ENCODE measurements at regions not wholly inside any gene's neighbourhood (a gene's known extent, or its start where the extent isn't known, plus 50 kb on each side); places are given as distances from the start of the nearest gene placed in this dataset.
A peak's percentile ranks its signal among the peaks of the same experiment; 100 is the strongest.
"Not testable (repeated sequence)": the region's sequence is repeated elsewhere in the genome, so short reads cannot be mapped to it uniquely, and the experiment has no call there.

GRCh38 chr4:72701987-72702819 is 133.2 kb upstream of the ADAMTS3 start:
- TF ChIP-seq CTCF (conservative IDR thresholded peaks at IDR 0.05; ENCODE audit: low read depth): peak; percentile 77
- CTCF ChIA-PET: interaction anchor here (0.6 to 1.4 kb wide), 5 partner anchors 280 to 652 kb away, joined by 3 to 5 read pairs (median 3); no protein-coding TSS in a partner anchor
- H3K27ac ChIP-seq: no peak overlapping the region
- peak; percentile 55 for DNase-seq (ENCODE audit: low spot score)
- POLR2A ChIA-PET (ENCODE audit: low non-redundant PET): no interaction called here

- CTCF ChIA-PET: no interaction called here
- no peak overlapping the region for H3K27ac ChIP-seq
- POLR2A ChIA-PET (ENCODE audit: low non-redundant PET): no interaction called here
- no peak for DNase-seq (ENCODE audit: low spot score)
- TF ChIP-seq CTCF (conservative IDR thresholded peaks at IDR 0.05; ENCODE audit: low read depth): no peak
Measured at GRCh38 chr4:72690771-72691170, 121.8 kb upstream of the ADAMTS3 start.

- POLR2A ChIA-PET (ENCODE audit: low non-redundant PET): no interaction called here
- DNase-seq (ENCODE audit: low spot score): no peak
- no peak overlapping the region for H3K27ac ChIP-seq
- CTCF ChIA-PET: no interaction called here
- TF ChIP-seq CTCF (conservative IDR thresholded peaks at IDR 0.05; ENCODE audit: low read depth): no peak
Measured at GRCh38 chr4:72689923-72690322, 120.9 kb upstream of the ADAMTS3 start.

- CTCF ChIA-PET; POLR2A ChIA-PET (ENCODE audit: low non-redundant PET); DNase-seq (ENCODE audit: low spot score); H3K27ac ChIP-seq: not testable (repeated sequence)
Measured at GRCh38 chr4:72686390-72686789, 117.4 kb upstream of the ADAMTS3 start.

- no peak overlapping the region for H3K27ac ChIP-seq
- no peak for TF ChIP-seq CTCF (conservative IDR thresholded peaks at IDR 0.05; ENCODE audit: low read depth)
- ChIA-PET POLR2A (ENCODE audit: low non-redundant PET) (no interaction called here), CTCF (interaction anchor here (0.6 kb wide), 1 partner anchor 376 kb away, joined by 3 read pairs; no protein-coding TSS in a partner anchor)
- DNase-seq (ENCODE audit: low spot score): no peak
Measured at GRCh38 chr4:72679666-72680065, 110.6 kb upstream of the ADAMTS3 start.

GRCh38 chr4:72677886-72678285 is 108.9 kb upstream of the ADAMTS3 start:
- ChIA-PET CTCF (no interaction called here), POLR2A (ENCODE audit: low non-redundant PET) (no interaction called here)
- no peak for TF ChIP-seq CTCF (conservative IDR thresholded peaks at IDR 0.05; ENCODE audit: low read depth)
- H3K27ac ChIP-seq: no peak overlapping the region
- DNase-seq (ENCODE audit: low spot score): no peak

- ChIA-PET CTCF (no interaction called here), POLR2A (ENCODE audit: low non-redundant PET) (no interaction called here)
- DNase-seq (ENCODE audit: low spot score): no peak
- H3K27ac ChIP-seq: no peak overlapping the region
- TF ChIP-seq CTCF (conservative IDR thresholded peaks at IDR 0.05; ENCODE audit: low read depth): no peak
Measured at GRCh38 chr4:72677265-72677664, 108.2 kb upstream of the ADAMTS3 start.

Measured in RWPE1 (cell line).